Pancreas (tissue), 10 donors: ENCODE measurements at regions not wholly inside any gene's neighbourhood (a gene's known extent, or its start where the extent isn't known, plus 50 kb on each side); places are given as distances from the start of the nearest gene placed in this dataset.

Experiments used
- ATAC-seq, 4 donors: fragments of 200-7000 bp; cut with Tn5 transposase; one replicate each; pipeline versions ENCODE4 v1.8.0 to v1.9.1; 2020; ENCODE audit warnings: mild to moderate bottlenecking in 4 of 4, moderate library complexity in 4 of 4
- DNase-seq, 6 donors: peaks; one replicate each; pipeline ENCODE4 v3.0.0-alpha.2; 2020
- FAIRE-seq: peaks from 2 replicates; lab custom pipeline; 2012; peaks lifted over from hg19 to GRCh38; lab: Jason Lieb, UNC
- H3K27ac ChIP-seq, 4 donors: fragments of 200-600 bp; sonication (generic); 1 replicate in 3 of 4; 2 replicates in 1 of 4; pipeline versions ENCODE4 v1.5.0 to v1.8.0; 2020
- H3K27me3 ChIP-seq, 4 donors: fragments of 200-600 bp; one replicate each; pipeline ENCODE4 v1.8.0; 2021
- H3K36me3 ChIP-seq, 3 donors: fragments of 200-600 bp; sonication (generic) in 1 of 3; one replicate each; pipeline versions ENCODE4 v1.5.0 to v1.8.0; 2020 to 2021
- H3K4me1 ChIP-seq, 3 donors: fragments of 200-600 bp; one replicate each; pipeline ENCODE4 v1.8.0; 2021
- H3K4me3 ChIP-seq, 4 donors: fragments of 200-600 bp; sonication (generic) in 2 of 4; one replicate each; pipeline versions ENCODE4 v1.5.0 to v1.8.0; 2020 to 2021
- H3K9me3 ChIP-seq, 4 donors: fragments of 200-600 bp; one replicate each; pipeline ENCODE4 v1.8.0; 2021
- CTCF ChIP-seq, 4 donors: fragments of 200-600 bp; sonication (generic) in 3 of 4; IDR thresholded peaks; one replicate each; pipeline versions ENCODE4 v1.5.0 to v1.8.0; 2021; ENCODE audit warnings: antibody characterized with exemption in 4 of 4
- WGBS, 2 donors: extraction: QIAGEN DNeasy Blood & Tissue Kit; methylation state at CpG; one replicate each; pipeline ENCODE4 v1.1.7; 2013; 5-methylcytosine and 5-hydroxymethylcytosine counted together
- intact Hi-C, 3 donors: fragments of 100-400 bp; cut with DNase I; formaldehyde crosslinking; loops; one replicate each; pipeline versions ENCODE4 v1.11.1 to v1.14.2; 2022
- donor health status: healthy with polysubstance abuse.
- donor health status: DM: no; HTN: no; CAD: no; lungs with moderate emphysema.
- donor health status: DM: no; HTN: no; CAD: no.
- donor health status: control.
- donor health status: control.
- donor health status: Bipolar disorder and iron deficiency.
- donor health status: DM: yes; HTN: yes; CAD: no.
- donor health status: DM: no; HTN: no; CAD: no.
- donor health status: DM: no; HTN: no; CAD: no.
- donor health status: DM: yes; HTN: yes; CAD: no.

GRCh38 chr10:117746541-117747448 is 204.2 kb downstream of the EMX2 start:
- Histone ChIP-seq H3K9me3 (no peaks in the 10 kb centered on the region), H3K4me3 (no peak overlapping the region), H3K36me3 (no peaks in the 10 kb centered on the region), H3K27me3 (no peaks in the 10 kb centered on the region), H3K27ac (no peak overlapping the region), H3K4me1 (no peaks in the 10 kb centered on the region)
- TF ChIP-seq CTCF (IDR thresholded peaks at IDR 0.05), result no peak
- FAIRE-seq (no peak), ATAC-seq (no peak), DNase-seq (no peak)
- intact Hi-C loops, result no loop called here
- WGBS, 2 donors, result 64 to 66% methylated on average over 9 of the region's 9 CpGs

GRCh38 chr10:117747636-117748035 is 205.1 kb downstream of the EMX2 start:
- Histone ChIP-seq H3K4me3 (no peak overlapping the region), H3K27ac (no peak overlapping the region), H3K36me3 (no peaks in the 10 kb centered on the region), H3K9me3 (no peaks in the 10 kb centered on the region), H3K4me1 (no peaks in the 10 kb centered on the region), H3K27me3 (no peaks in the 10 kb centered on the region)
- DNase-seq (no peak), ATAC-seq (no peak), FAIRE-seq (no peak)
- no peak for TF ChIP-seq CTCF (IDR thresholded peaks at IDR 0.05)
- intact Hi-C loops, result no loop called here
- 77 to 85% methylated on average over 12 of the region's 12 CpGs for WGBS, 2 donors

- no peaks in the 10 kb centered on the region for H3K4me1 ChIP-seq
- no peaks in the 10 kb centered on the region for H3K9me3 ChIP-seq
- no peaks in the 10 kb centered on the region for H3K36me3 ChIP-seq
- 73 to 77% methylated on average over 12 of the region's 12 CpGs for WGBS, 2 donors
- H3K27me3 ChIP-seq, result no peaks in the 10 kb centered on the region
- DNase-seq (no peak), FAIRE-seq (no peak), ATAC-seq (no peak)
- no peak overlapping the region for H3K4me3 ChIP-seq
- no peak overlapping the region for H3K27ac ChIP-seq
- no peak for TF ChIP-seq CTCF (IDR thresholded peaks at IDR 0.05)
- intact Hi-C loops, result no loop called here
These were observed 205.5 kb downstream of the EMX2 start for GRCh38 chr10:117748058-117748457.

- DNase-seq (no peak), ATAC-seq (no peak), FAIRE-seq (no peak)
- Histone ChIP-seq H3K27ac (no peak overlapping the region), H3K4me3 (no peak overlapping the region), H3K27me3 (no peaks in the 10 kb centered on the region), H3K36me3 (no peaks in the 10 kb centered on the region), H3K9me3 (no peaks in the 10 kb centered on the region), H3K4me1 (no peaks in the 10 kb centered on the region)
- intact Hi-C loops, result no loop called here
- WGBS, 2 donors, result 86 to 89% methylated on average over 4 of the region's 4 CpGs
- no peak for TF ChIP-seq CTCF (IDR thresholded peaks at IDR 0.05)
These were observed 208.1 kb downstream of the EMX2 start for GRCh38 chr10:117750616-117751015.

- FAIRE-seq (no peak), ATAC-seq (no peak), DNase-seq (no peak)
- Histone ChIP-seq H3K9me3 (no peaks in the 10 kb centered on the region), H3K4me3 (no peak overlapping the region), H3K27ac (no peak overlapping the region), H3K36me3 (no peaks in the 10 kb centered on the region), H3K27me3 (no peaks in the 10 kb centered on the region), H3K4me1 (no peaks in the 10 kb centered on the region)
- TF ChIP-seq CTCF (IDR thresholded peaks at IDR 0.05), result no peak
- WGBS, 2 donors, result 94 to 96% methylated on average over 1 of the region's 1 CpG
- intact Hi-C loops, result no loop called here
These were observed 208.7 kb downstream of the EMX2 start for GRCh38 chr10:117751259-117751658.
